GM23338 (cell line): ENCODE measurements at regions not wholly inside any gene's neighbourhood (a gene's known extent, or its start where the extent isn't known, plus 50 kb on each side); places are given as distances from the start of the nearest gene placed in this dataset.

ENCODE experiments used
- CREB1 ChIP-seq: fragments of 250-450 bp; sonication (Bioruptor Pico); IDR thresholded peaks from 2 replicates; pipeline ENCODE4 v1.5.0; 2020; ENCODE audit warnings: low read depth, mild to moderate bottlenecking, moderate library complexity
- CTCF ChIP-seq, 2 experiments: fragments of 200-600 bp in 1 of 2; sonication (generic) in 1 of 2; conservative IDR thresholded peaks; 2 replicates each; pipeline versions ENCODE4 v1.5.1 to v1.6.1; 2016 to 2017; ENCODE audit warnings: antibody characterized with exemption in 2 of 2, low read depth in 2 of 2, mild to moderate bottlenecking in 2 of 2, moderate library complexity in 1 of 2
- ETS1 ChIP-seq: IDR thresholded peaks from 2 replicates; pipeline ENCODE4 v1.6.1; 2016; ENCODE audit warnings: antibody characterized with exemption
- EZH2 ChIP-seq: fragments of 200-600 bp; sonication (generic); IDR thresholded peaks from one replicate; pipeline ENCODE4 v1.8.0; 2017; ENCODE audit warnings: antibody characterized with exemption, mild to moderate bottlenecking, low read depth; ENCODE audit not compliant: unreplicated experiment
- EZH2phosphoT487 ChIP-seq: fragments of 200-600 bp; sonication (generic); IDR thresholded peaks from one replicate; pipeline ENCODE4 v1.8.1; 2018; ENCODE audit warnings: antibody characterized with exemption; ENCODE audit not compliant: unreplicated experiment
- JUNB ChIP-seq: IDR thresholded peaks from one replicate; pipeline ENCODE4 v1.6.1; 2016; ENCODE audit warnings: antibody characterized with exemption; ENCODE audit not compliant: unreplicated experiment
- NANOG ChIP-seq: IDR thresholded peaks from 2 replicates; pipeline ENCODE4 v1.6.1; 2016; ENCODE audit warnings: antibody characterized with exemption, borderline replicate concordance
- POLR2AphosphoS5 ChIP-seq: IDR thresholded peaks from 2 replicates; pipeline ENCODE4 v1.6.1; 2016; ENCODE audit warnings: antibody characterized with exemption, low read depth
- REST ChIP-seq: IDR thresholded peaks from one replicate; pipeline ENCODE4 v1.6.1; 2018; ENCODE audit warnings: antibody characterized with exemption; ENCODE audit not compliant: unreplicated experiment
- STAT1 ChIP-seq: IDR thresholded peaks from one replicate; pipeline ENCODE4 v1.6.1; 2016; ENCODE audit warnings: antibody characterized with exemption; ENCODE audit not compliant: unreplicated experiment
- ZNF331 ChIP-seq: fragments of 250-450 bp; sonication (Bioruptor Pico); IDR thresholded peaks from 2 replicates; pipeline ENCODE4 v1.5.0; 2020; ENCODE audit warnings: low read depth, mild to moderate bottlenecking, moderate library complexity
- ZNF462 ChIP-seq: fragments of 250-450 bp; sonication (Bioruptor Pico); IDR thresholded peaks from 2 replicates; pipeline ENCODE4 v1.5.0; 2020; ENCODE audit warnings: mild to moderate bottlenecking, moderate library complexity

GRCh38 chr2:2636813-2637212 lies 305.7 kb upstream of the MYT1L start:
- no peak for TF ChIP-seq CTCF (conservative IDR thresholded peaks at IDR 0.05; ENCODE audit: low read depth in 2 of 2)
- no peak for TF ChIP-seq EZH2
- no peak for TF ChIP-seq REST
- TF ChIP-seq POLR2AphosphoS5, result no peak
- no peak for TF ChIP-seq NANOG
- no peak for TF ChIP-seq CREB1 (CRISPR knock-in tag)
- no peak for TF ChIP-seq ZNF462 (CRISPR knock-in tag)
- no peak for TF ChIP-seq EZH2phosphoT487
- TF ChIP-seq JUNB, result no peak
- TF ChIP-seq ETS1, result no peak
- no peak for TF ChIP-seq STAT1
- TF ChIP-seq ZNF331, result no peak
